ENCODE measurements at regions not wholly inside any gene's neighbourhood (a gene's known extent, or its start where the extent isn't known, plus 50 kb on each side); places are given as distances from the start of the nearest gene placed in this dataset.

DNA sequence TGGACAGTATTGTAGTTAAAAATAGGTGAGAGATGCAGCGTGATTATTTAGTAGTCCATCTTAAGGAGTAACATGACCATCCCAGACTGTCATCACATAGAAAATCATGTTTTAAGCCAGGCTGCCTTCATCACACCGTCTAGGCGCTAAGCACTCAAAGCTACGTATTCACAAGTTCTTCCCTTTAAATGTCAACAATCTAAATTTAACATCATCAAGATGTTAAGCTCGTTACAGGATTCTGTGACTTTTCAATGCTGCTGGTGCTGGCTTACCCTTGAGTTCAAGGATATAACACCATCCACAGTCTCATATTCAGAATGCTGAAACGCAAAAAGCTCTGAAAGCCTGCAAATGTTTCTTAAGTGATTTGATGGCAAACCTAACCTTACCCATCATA is 109.5 kb upstream of the CDCA7L start:
- no peak for TF ChIP-seq EZH2 (IDR thresholded peaks at IDR 0.05; ENCODE audit: low read length, missing control alignments)
- no peak for TF ChIP-seq CTCF (conservative IDR thresholded peaks at IDR 0.05 in 1 of 2, IDR thresholded peaks at IDR 0.05 in 1 of 2; ENCODE audit: low read depth in 1 of 2, low read length in 2 of 2)

Measured in fibroblast of lung (primary cell).